Peyer's patch (tissue), 4 donors: ENCODE measurements at regions not wholly inside any gene's neighbourhood (a gene's known extent, or its start where the extent isn't known, plus 50 kb on each side); places are given as distances from the start of the nearest gene placed in this dataset.

Source experiments
- DNase-seq, 3 donors: peaks; one replicate each; pipeline ENCODE4 v3.0.0-alpha.2; 2017 to 2019
- H3K27ac ChIP-seq, 4 donors: fragments of 200-600 bp; sonication (generic); one replicate each; pipeline ENCODE4 v1.5.1; 2016 to 2019
- H3K27me3 ChIP-seq, 2 donors: fragments of 200-600 bp; sonication (generic); one replicate each; pipeline ENCODE4 v1.5.1; 2019
- H3K36me3 ChIP-seq, 3 donors: fragments of 200-600 bp; sonication (generic); one replicate each; pipeline ENCODE4 v1.5.1; 2016 to 2019
- H3K4me1 ChIP-seq, 4 donors: fragments of 200-600 bp; sonication (generic); one replicate each; pipeline ENCODE4 v1.5.1; 2016 to 2019
- H3K4me3 ChIP-seq, 4 donors: fragments of 200-600 bp; sonication (generic); 1 replicate in 3 of 4; 2 replicates in 1 of 4; pipeline ENCODE4 v1.5.1; 2016 to 2019; ENCODE audit warnings: mild to moderate bottlenecking in 1 of 4
- H3K9me3 ChIP-seq, 4 donors: fragments of 200-600 bp; sonication (generic); one replicate each; pipeline ENCODE4 v1.5.1; 2016 to 2019; ENCODE audit warnings: mild to moderate bottlenecking in 1 of 4
- POLR2A ChIP-seq, 2 donors: fragments of 450-650 bp; IDR thresholded peaks; one replicate each; pipeline ENCODE4 v1.5.1; 2017; ENCODE audit warnings: antibody characterized with exemption in 2 of 2, mild to moderate bottlenecking in 2 of 2, moderate library complexity in 2 of 2
- TF ChIP-seq, protein P1 (sequence below), 6 experiments: fragments of 450-650 bp in 4 of 6; fragments of 200-600 bp in 2 of 6; sonication (generic) in 1 of 6; IDR thresholded peaks; one replicate each; pipeline ENCODE4 v1.5.1; 2017 to 2019; ENCODE audit warnings: antibody characterized with exemption in 6 of 6, mild to moderate bottlenecking in 3 of 6, moderate library complexity in 1 of 6

DNA sequence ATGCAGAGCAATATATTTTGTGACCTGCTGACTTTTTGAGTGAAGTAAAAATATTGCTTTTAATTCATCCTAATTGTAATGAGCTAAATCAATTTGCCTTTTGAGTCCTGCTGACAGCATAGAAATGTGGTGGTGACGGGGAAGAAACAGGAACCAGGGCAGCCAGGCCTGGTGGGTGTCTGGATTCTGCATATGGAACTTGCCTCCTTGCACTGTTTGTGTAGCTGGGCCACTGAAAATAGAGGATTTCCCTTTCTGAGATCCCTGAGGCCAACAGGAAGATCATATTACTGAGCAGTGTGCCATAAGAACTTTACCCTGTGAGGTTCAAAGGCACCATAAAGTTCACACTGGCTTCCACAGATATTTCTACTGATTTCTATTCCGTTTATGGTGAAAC lies 488.4 kb upstream of the AKR1E2 start:
- no peaks in the 10 kb centered on the region for H3K36me3 ChIP-seq
- H3K4me3 ChIP-seq = no peak overlapping the region
- H3K27ac ChIP-seq = no peak overlapping the region
- TF ChIP-seq, protein P1, sequence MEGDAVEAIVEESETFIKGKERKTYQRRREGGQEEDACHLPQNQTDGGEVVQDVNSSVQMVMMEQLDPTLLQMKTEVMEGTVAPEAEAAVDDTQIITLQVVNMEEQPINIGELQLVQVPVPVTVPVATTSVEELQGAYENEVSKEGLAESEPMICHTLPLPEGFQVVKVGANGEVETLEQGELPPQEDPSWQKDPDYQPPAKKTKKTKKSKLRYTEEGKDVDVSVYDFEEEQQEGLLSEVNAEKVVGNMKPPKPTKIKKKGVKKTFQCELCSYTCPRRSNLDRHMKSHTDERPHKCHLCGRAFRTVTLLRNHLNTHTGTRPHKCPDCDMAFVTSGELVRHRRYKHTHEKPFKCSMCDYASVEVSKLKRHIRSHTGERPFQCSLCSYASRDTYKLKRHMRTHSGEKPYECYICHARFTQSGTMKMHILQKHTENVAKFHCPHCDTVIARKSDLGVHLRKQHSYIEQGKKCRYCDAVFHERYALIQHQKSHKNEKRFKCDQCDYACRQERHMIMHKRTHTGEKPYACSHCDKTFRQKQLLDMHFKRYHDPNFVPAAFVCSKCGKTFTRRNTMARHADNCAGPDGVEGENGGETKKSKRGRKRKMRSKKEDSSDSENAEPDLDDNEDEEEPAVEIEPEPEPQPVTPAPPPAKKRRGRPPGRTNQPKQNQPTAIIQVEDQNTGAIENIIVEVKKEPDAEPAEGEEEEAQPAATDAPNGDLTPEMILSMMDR (IDR thresholded peaks at IDR 0.05) = no peak
- no peak for TF ChIP-seq POLR2A (IDR thresholded peaks at IDR 0.05)
- DNase-seq = no peak
- H3K9me3 ChIP-seq = no peaks in the 10 kb centered on the region
- H3K4me1 ChIP-seq = no peaks in the 10 kb centered on the region
- no peaks in the 10 kb centered on the region for H3K27me3 ChIP-seq

DNA sequence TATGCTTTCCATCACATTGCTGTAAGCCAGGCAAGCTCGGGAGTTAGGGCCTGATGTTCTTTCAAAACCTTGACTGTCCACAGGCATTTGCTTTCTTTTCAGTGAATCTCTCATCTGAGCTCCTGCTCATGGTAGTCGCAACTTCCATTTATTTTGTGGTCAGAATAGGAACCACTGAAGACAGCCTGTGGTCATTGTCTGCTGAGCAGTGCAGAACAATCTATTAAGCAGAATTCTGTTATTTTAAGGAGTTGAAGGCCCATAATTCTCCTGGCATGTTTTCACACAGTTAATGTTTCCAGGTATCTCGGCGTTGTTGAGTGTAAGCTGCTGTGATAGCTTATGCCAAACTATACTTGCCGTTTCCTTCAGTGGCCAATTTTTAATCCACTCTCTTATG lies 491.1 kb upstream of the AKR1E2 start:
- H3K4me3 ChIP-seq = no peak overlapping the region

DNA sequence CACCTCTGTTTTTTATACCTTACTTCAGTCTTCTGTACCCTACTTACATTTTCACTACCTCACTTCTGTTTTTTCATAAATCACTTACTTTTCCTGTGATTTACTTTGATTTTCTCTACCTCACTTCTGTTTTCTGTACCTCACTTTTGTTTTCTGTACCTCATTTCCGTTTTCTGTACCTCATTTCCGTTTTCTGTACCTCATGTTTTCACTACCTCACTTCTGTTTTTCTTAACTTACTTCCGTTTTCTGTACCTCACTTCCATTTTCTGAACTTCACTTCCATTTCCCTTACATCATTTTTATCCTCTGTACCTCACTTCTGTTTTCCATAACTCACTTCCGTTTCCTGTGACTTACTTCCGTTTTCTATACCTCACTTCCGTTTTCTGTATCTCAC lies 492.0 kb upstream of the AKR1E2 start:
- Histone ChIP-seq H3K27me3 (no peaks in the 10 kb centered on the region), H3K4me1 (no peaks in the 10 kb centered on the region), H3K36me3 (no peaks in the 10 kb centered on the region), H3K27ac (peak overlapping the region in 1 of 4 donors; percentile 4), H3K9me3 (no peaks in the 10 kb centered on the region), H3K4me3 (no peak overlapping the region)
- DNase-seq = no peak
- TF ChIP-seq, protein P1 (IDR thresholded peaks at IDR 0.05) = no peak
- TF ChIP-seq POLR2A (IDR thresholded peaks at IDR 0.05) = no peak

More for the DNA sequence above, 491.1 kb upstream of the AKR1E2 start:
- TF ChIP-seq, protein P1 (IDR thresholded peaks at IDR 0.05) = no peak
- TF ChIP-seq POLR2A (IDR thresholded peaks at IDR 0.05) = no peak
- no peaks in the 10 kb centered on the region for H3K27me3 ChIP-seq
- H3K4me1 ChIP-seq = no peaks in the 10 kb centered on the region
- no peaks in the 10 kb centered on the region for H3K36me3 ChIP-seq
- H3K9me3 ChIP-seq = no peaks in the 10 kb centered on the region
- H3K27ac ChIP-seq = no peak overlapping the region
- no peak for DNase-seq

DNA sequence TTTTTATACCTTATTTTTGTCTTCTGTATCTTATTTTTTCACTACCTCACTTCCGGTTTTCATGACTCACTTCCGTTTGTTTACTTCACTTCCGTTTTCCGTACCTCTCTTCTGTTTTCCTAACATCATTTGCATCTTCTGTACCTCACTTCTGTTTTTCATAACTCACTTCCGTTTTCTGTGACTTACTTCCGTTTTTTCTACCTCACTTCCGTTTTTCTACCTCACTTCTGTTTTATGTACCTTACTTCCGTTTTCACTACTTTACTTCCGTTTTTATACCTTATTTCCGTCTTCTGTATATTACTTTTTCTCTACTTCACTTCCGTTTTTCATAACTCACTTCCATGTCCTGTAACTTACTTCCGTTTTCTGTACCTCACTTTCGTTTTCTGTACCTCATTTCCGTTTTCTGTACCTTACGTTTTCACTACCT lies 492.5 kb upstream of the AKR1E2 start:
- TF ChIP-seq, protein P1 (IDR thresholded peaks at IDR 0.05) = no peak
- no peak for TF ChIP-seq POLR2A (IDR thresholded peaks at IDR 0.05)
- Histone ChIP-seq H3K4me3 (no peak overlapping the region), H3K36me3 (no peaks in the 10 kb centered on the region), H3K9me3 (no peaks in the 10 kb centered on the region), H3K27ac (peak overlapping the region in 1 of 4 donors; percentile 4), H3K4me1 (no peaks in the 10 kb centered on the region), H3K27me3 (no peaks in the 10 kb centered on the region)
- no peak for DNase-seq

DNA sequence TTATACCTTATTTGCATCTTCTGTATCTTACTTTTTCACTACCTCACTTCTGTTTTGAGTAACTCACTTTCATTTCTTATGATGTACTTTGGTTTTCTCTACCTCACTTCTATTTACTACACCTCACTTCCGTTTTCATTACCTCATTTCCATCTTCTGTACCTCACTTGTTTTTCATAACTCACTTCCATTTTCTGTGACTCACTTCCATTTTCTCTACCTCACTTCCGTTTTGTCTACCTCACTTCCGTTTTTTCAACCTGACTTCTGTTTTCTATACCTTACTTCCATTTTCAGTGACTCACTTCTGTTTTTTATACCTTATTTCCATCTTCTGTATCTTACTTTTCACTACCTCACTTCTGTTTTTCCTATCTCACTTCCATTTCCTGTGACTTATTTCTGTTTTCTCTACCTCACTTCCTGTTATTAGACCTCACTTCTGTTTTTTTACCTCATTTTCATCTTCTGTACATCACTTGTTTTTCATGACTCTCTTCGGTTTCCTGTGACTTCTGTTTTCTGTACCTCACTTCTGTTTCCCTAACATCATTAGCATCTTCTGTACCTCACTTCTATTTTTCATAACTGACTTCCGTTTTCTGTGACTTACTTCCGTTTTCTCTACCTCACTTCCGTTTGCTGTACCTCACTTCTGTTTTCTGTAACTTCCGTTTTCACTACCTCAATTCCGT lies 493.1 kb upstream of the AKR1E2 start:
- Histone ChIP-seq H3K9me3 (no peaks in the 10 kb centered on the region), H3K36me3 (no peaks in the 10 kb centered on the region), H3K27ac (peak overlapping the region in 1 of 4 donors; percentile 4), H3K4me3 (no peak overlapping the region), H3K27me3 (no peaks in the 10 kb centered on the region), H3K4me1 (no peaks in the 10 kb centered on the region)
- TF ChIP-seq, protein P1 (IDR thresholded peaks at IDR 0.05) = no peak
- TF ChIP-seq POLR2A (IDR thresholded peaks at IDR 0.05) = no peak
- no peak for DNase-seq
